ENCODE measurements at regions not wholly inside any gene's neighbourhood (a gene's known extent, or its start where the extent isn't known, plus 50 kb on each side); places are given as distances from the start of the nearest gene placed in this dataset.

DNA sequence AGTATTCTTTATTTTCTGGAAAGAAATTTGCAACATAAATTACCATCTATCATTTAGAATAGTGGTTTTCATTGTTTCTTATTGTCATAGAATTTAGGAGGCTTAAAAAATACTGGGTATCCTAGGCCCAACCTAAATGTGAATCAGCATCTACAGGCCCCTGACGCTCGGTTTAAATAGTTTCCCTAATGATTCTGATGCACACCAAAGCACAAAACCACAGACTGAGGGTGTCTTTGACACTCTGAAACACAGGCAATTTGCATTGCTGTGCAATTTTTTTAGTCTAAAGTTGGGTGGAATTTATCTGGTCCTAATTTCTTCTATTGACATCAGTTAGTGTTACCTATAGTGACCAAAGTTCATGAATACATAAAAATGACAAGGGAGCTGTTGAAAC, 87.6 kb upstream of the SSTR1 start:
- Histone ChIP-seq H3K4me1 (replicated peaks) (no peaks in the 10 kb centered on the region), H3K27ac (no peak overlapping the region), H3K9me3 (replicated peaks) (no peaks in the 10 kb centered on the region), H3K4me3 (no peak overlapping the region), H3K27me3 (replicated peaks) (no peaks in the 10 kb centered on the region), H3K36me3 (no peaks in the 10 kb centered on the region)
- no peak for DNase-seq (ENCODE audit: low read depth in 1 of 2, low spot score in 2 of 2)

DNA sequence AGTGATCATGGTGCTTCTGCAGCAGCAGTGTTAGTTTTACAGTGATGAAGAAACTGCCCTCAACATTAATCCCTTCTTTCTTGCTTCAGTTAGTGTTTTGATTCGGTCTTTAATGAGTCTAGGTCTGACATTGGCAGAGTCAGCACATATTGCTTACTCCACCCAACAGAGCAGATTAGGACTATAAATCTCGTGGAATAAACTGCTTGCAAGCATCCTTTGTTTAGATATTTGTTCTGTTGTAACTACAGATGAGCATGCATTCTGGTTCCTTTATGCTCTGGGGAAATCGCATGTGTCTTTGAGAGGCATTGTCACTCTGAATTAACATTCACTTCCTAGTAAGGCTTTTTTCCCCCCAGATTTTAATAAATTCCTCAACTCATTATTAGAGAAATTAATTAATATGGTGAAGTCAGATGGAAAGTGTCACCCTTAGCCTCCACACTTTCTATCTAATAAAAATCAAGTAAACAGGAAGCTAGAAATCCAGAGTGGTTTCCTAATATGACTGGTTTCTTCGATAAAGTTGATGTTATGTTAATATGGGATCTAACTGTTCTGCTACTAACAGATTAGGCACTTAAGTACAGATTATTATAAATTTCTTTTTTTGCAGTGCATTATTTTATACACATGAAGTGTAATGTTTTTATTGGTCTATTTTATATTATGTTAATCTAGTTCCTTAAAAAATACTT, 86.2 kb upstream of the SSTR1 start:
- Histone ChIP-seq H3K27ac (no peak overlapping the region), H3K27me3 (replicated peaks) (no peaks in the 10 kb centered on the region), H3K4me3 (no peak overlapping the region), H3K4me1 (replicated peaks) (no peaks in the 10 kb centered on the region), H3K36me3 (no peaks in the 10 kb centered on the region), H3K9me3 (replicated peaks) (no peaks in the 10 kb centered on the region)
- DNase-seq (ENCODE audit: low read depth in 1 of 2, low spot score in 2 of 2), result no peak

DNA sequence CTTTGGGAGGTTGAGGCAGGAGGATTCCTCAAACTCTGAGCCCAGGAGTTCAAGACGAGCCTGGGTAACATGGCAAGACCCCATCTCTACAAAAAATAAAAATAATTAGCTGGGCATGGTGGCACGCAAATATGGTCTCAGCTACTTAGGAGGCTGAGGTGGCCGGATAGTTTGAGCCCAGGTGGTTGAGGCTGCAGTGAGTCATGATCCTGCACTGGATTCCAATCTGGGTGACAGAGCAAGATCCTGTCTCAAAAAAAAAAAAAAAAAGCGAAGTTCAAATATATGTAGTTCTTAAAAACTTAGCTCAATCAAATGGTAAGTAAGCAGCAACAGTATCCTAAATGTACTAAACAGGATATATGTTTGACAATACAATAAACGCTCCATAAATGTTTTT, 85.5 kb upstream of the SSTR1 start:
- Histone ChIP-seq H3K4me1 (replicated peaks) (no peaks in the 10 kb centered on the region), H3K4me3 (no peak overlapping the region), H3K27ac (no peak overlapping the region), H3K9me3 (replicated peaks) (no peaks in the 10 kb centered on the region), H3K27me3 (replicated peaks) (no peaks in the 10 kb centered on the region), H3K36me3 (no peaks in the 10 kb centered on the region)
- DNase-seq (ENCODE audit: low read depth in 1 of 2, low spot score in 2 of 2), result no peak

DNA sequence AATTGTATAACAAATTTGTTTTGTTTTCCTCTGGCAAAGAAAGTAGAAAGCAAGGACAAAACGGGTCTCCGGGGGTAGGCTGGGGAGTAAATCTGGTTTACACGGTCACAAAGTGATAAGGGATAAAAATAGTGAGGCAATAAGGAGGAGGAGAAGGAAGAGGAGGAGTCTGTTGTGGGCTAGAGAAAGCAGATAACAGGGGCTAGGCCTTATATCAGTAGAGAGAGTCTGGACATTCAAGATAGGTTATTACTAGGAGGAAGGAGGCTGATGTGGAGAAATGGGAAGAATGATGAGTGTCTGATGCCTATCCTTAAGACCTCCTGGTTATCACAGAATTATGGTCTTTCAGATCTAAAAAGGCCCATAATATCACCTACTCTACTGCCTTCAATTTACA, 83.2 kb upstream of the SSTR1 start:
- H3K27ac ChIP-seq, result no peak overlapping the region
- H3K4me3 ChIP-seq, result no peak overlapping the region
- no peaks in the 10 kb centered on the region for H3K27me3 ChIP-seq (replicated peaks)
- H3K4me1 ChIP-seq (replicated peaks), result no peaks in the 10 kb centered on the region
- H3K9me3 ChIP-seq (replicated peaks), result no peaks in the 10 kb centered on the region
- DNase-seq (ENCODE audit: low read depth in 1 of 2, low spot score in 2 of 2), result no peak
- H3K36me3 ChIP-seq, result no peaks in the 10 kb centered on the region

DNA sequence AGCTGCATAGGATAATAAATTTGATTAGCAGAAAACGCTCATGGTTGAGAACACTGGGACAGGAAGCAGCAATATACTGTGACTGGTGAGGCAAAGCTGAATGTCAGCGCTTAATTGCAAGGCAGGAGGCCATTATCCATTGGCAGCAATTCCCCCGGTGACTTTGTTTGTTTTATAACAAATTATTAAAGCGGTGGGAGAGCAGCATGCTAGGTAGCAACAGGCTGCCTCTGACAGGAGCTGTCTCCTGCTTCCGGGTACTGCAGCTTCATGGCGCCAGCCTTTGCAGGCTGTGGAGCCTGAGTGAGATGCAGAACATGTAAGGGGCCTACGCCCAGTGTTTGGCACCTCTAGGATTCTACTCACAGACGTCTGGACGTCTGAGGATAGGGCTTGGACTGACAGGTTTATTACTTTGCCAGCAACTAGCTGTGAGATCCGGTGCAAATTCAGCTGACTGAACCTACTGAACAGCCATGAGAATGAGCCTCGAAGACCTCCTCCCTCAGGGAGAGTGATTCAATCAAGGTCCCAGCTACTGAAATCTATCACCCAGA, 82.1 kb upstream of the SSTR1 start:
- Histone ChIP-seq H3K4me1 (replicated peaks) (no peaks in the 10 kb centered on the region), H3K9me3 (replicated peaks) (no peaks in the 10 kb centered on the region), H3K36me3 (no peaks in the 10 kb centered on the region), H3K4me3 (no peak overlapping the region), H3K27me3 (replicated peaks) (no peaks in the 10 kb centered on the region), H3K27ac (no peak overlapping the region)
- no peak for DNase-seq (ENCODE audit: low read depth in 1 of 2, low spot score in 2 of 2)

DNA sequence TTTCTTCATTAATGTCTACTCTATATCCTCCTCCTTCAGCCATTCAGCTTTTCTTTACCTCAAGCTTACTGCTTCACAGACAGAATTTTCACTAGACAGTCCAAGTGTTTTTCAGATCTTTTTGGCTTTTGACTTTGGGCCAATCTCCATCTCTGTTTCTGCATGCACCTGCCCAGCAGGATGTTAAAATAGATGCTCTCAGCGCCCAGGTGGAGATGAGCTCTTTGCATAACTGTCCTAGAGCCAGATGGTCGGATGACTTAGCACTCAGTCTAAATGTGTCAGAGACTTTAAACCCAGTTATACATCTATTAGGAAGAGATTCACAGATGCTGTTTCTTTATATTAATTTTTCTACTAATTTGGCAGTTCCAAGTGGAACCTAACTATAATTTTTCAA, 80.3 kb upstream of the SSTR1 start:
- Histone ChIP-seq H3K27me3 (replicated peaks) (no peaks in the 10 kb centered on the region), H3K9me3 (replicated peaks) (no peaks in the 10 kb centered on the region), H3K27ac (no peak overlapping the region), H3K36me3 (no peaks in the 10 kb centered on the region), H3K4me1 (replicated peaks) (no peaks in the 10 kb centered on the region), H3K4me3 (no peak overlapping the region)
- no peak for DNase-seq (ENCODE audit: low read depth in 1 of 2, low spot score in 2 of 2)

DNA sequence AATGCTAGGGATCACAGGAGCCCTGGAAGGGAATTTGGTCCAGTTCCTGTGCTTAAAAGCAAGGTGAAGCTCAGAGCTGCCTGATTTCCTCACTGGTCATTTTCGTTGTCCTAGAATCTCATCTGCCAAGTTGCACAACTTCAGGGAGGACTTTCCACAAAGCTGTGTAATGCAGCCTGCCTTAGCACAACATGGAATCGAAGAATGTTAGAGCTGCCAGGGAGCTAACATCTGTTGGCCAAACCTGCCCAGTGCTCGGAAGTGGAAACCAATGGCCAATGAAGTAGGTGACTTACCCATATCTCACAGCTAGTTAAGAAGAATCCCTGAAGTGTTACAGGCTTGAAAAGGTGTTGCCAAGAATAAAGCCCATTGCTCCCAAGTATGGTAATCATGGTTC, 79.9 kb upstream of the SSTR1 start:
- Histone ChIP-seq H3K36me3 (no peaks in the 10 kb centered on the region), H3K4me3 (no peak overlapping the region), H3K9me3 (replicated peaks) (no peaks in the 10 kb centered on the region), H3K27me3 (replicated peaks) (no peaks in the 10 kb centered on the region), H3K27ac (no peak overlapping the region), H3K4me1 (replicated peaks) (no peaks in the 10 kb centered on the region)
- no peak for DNase-seq (ENCODE audit: low read depth in 1 of 2, low spot score in 2 of 2)

DNA sequence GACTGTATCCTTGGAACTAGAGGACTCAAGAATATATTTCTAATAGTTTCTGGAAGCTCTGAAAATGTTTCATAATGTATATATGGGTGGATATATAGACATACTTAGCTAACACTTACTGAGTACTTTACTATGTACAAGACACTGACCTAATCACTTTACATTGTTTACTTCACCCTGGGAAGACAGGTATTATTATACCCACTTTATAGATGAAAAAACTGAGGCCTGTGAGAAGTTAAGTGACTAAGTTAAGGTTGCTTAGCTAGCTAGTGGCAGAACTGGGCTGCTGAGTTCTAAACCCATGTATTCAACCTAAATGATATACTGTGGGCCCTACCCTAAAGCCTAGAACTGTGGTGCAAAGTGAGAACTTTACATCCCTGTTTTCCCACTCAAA, 79.1 kb upstream of the SSTR1 start:
- DNase-seq (ENCODE audit: low read depth in 1 of 2, low spot score in 2 of 2), result no peak
- Histone ChIP-seq H3K36me3 (no peaks in the 10 kb centered on the region), H3K27ac (no peak overlapping the region), H3K4me1 (replicated peaks) (no peaks in the 10 kb centered on the region), H3K9me3 (replicated peaks) (no peaks in the 10 kb centered on the region), H3K27me3 (replicated peaks) (no peaks in the 10 kb centered on the region), H3K4me3 (no peak overlapping the region)

DNA sequence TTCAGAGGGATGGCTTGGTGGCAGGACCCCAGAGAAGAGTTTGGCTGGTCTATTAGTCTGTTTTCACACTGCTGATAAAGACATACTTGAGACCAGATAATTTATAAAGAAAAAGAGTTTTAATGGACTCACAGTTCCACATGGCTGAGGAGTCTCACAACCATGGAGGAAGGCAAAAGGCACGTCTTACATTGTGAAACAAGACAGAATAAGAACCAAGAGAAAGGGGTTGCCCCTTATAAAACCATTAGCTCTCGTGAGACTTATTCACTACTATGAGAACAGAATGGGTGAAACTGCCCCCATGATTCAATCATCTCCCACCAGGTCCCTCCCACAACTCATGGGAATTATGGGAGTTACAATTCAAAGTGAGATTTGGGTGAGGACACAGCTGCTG, 78.5 kb upstream of the SSTR1 start:
- no peaks in the 10 kb centered on the region for H3K36me3 ChIP-seq
- DNase-seq (ENCODE audit: low read depth in 1 of 2, low spot score in 2 of 2), result no peak
- no peaks in the 10 kb centered on the region for H3K4me1 ChIP-seq (replicated peaks)
- no peak overlapping the region for H3K27ac ChIP-seq
- H3K27me3 ChIP-seq (replicated peaks), result no peaks in the 10 kb centered on the region
- no peak overlapping the region for H3K4me3 ChIP-seq
- no peaks in the 10 kb centered on the region for H3K9me3 ChIP-seq (replicated peaks)

DNA sequence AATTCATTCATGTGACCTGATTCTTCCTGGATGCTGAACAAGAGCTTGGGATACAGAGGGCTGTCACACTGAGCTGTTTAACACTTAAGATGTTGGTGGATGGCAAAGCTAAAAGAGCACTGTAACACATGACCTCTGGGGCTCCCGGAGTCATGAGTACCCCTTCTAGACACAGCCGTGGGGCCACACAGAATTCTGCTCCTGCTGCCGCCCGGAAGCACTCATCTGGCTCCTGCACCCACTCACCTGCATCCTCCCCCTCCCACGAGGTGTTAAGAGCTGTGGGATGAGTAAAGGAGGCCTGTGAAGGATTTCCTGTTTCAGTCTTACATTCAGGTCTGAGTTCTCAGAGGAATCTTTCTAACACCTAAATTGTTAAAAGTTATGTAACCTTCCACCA, 78.0 kb upstream of the SSTR1 start:
- no peaks in the 10 kb centered on the region for H3K4me1 ChIP-seq (replicated peaks)
- H3K27me3 ChIP-seq (replicated peaks), result no peaks in the 10 kb centered on the region
- no peak for DNase-seq (ENCODE audit: low read depth in 1 of 2, low spot score in 2 of 2)
- no peak overlapping the region for H3K27ac ChIP-seq
- H3K9me3 ChIP-seq (replicated peaks), result no peaks in the 10 kb centered on the region
- no peak overlapping the region for H3K4me3 ChIP-seq
- no peaks in the 10 kb centered on the region for H3K36me3 ChIP-seq

DNA sequence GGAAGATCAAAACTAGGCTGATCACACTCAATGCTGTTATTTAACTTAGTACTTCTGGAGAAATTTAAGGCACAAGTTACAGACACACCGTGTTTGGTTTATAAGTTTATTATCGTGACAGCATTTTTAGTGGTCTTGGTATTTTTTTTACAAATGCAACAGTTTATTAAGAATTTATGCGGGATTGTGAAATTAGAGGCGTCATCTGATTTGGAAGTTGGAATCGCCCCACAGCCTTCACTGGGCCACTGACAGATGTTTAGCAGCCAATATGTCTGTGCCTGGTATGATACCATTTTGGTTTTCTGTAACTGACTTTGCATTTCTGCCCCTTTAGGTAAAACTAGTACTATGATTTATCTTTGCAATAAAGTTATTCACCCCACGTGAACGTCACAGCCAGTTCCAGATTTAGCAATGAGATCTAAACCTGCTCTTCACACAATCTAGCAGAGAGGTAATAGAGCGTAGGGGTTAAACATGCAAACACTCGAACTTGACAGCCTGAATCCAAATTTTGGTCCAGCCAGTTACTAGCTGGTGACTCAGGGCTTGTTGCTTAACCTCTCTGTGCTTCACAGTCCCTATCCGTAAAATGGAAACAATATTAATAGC, 73.2 kb upstream of the SSTR1 start:
- no peaks in the 10 kb centered on the region for H3K9me3 ChIP-seq (replicated peaks)
- H3K36me3 ChIP-seq, result no peaks in the 10 kb centered on the region
- H3K4me1 ChIP-seq (replicated peaks), result no peaks in the 10 kb centered on the region
- H3K27me3 ChIP-seq (replicated peaks), result no peaks in the 10 kb centered on the region
- no peak overlapping the region for H3K27ac ChIP-seq
- no peak overlapping the region for H3K4me3 ChIP-seq
- no peak for DNase-seq (ENCODE audit: low read depth in 1 of 2, low spot score in 2 of 2)

DNA sequence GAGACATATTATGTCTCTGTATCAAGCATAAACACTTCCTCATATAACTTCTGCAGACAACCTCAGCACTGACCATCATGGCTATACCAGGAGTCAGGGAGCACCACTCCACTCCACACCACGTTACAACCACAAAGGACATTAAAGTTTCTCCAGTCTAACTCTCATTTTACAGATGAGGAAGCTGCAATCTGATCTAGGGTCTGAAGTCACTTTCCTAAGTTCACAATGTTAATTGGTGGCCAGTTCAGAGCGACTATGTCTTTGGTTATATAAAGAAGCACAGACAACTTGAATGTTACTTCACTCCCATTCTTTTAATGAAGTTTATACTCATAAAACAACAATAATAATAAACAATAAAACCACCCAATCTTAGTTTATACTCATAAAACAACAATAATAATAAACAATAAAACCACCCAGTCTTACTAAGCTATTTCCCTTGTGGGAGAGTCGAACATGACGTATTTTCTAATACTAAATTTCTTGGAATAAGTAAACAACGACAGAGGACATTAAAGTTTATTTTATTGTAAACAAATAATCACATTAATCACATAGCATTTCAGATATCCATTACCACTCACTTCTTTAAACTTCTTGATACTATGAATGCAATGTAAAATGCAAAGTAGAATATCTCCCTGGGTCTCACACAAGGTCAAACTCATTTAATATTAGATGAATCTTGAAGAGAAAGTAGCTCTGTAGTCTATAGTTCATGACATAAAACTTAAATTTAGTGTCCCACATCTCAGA, 72.4 kb upstream of the SSTR1 start:
- Histone ChIP-seq H3K4me3 (no peak overlapping the region), H3K9me3 (replicated peaks) (no peaks in the 10 kb centered on the region), H3K27ac (no peak overlapping the region), H3K4me1 (replicated peaks) (no peaks in the 10 kb centered on the region), H3K36me3 (no peaks in the 10 kb centered on the region), H3K27me3 (replicated peaks) (no peaks in the 10 kb centered on the region)
- DNase-seq (ENCODE audit: low read depth in 1 of 2, low spot score in 2 of 2), result no peak

DNA sequence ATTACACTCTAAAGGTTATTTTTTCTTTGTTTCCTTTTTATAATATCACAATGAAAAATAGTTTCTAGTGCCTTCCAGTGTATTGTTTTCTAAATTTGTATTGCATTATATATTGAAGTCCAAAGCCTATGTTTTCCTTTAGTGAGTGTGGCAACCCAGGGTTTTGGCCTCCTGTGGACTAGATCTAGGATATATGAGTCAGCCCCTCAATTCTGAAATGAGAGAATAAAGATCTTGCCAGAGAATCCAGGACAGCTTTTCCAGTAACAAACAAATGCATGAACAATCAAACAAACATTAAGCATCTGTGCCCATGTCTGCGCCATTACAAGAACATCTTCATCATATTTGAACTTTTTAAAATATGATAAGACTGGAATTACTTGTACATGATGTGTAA, 70.7 kb upstream of the SSTR1 start:
- Histone ChIP-seq H3K36me3 (no peaks in the 10 kb centered on the region), H3K4me3 (no peak overlapping the region), H3K4me1 (replicated peaks) (no peaks in the 10 kb centered on the region), H3K9me3 (replicated peaks) (no peaks in the 10 kb centered on the region), H3K27me3 (replicated peaks) (no peaks in the 10 kb centered on the region), H3K27ac (no peak overlapping the region)
- no peak for DNase-seq (ENCODE audit: low read depth in 1 of 2, low spot score in 2 of 2)

DNA sequence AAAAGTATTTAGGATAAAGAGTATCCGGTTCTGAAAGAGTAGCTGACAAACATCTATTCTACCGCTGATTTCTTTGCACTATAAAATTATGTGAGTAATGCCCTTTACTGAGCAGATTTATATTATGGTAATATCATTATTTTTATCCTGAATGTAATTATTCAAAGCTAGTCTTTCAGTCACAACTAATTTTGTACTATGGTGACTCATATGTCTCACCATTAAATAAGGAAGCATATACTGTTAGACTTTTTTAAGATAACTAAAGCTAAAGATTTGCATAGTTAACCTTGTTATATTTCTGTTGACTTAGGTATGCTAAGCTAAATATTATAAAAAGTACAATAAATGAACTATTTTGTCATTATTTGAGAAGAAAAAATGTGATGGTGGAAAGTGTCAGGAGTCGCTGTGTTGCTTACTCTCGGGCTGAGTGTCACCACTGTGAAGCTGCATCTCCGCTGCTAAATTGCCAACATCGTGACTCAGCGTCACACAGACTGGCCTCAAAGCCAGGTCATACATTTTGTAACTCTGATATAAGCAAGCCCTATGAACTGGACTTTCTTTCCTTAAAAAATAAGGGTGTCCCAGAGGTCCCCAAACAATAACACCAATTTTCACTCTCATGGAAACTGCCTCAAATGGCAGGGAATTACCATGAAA, 69.1 kb upstream of the SSTR1 start:
- Histone ChIP-seq H3K27ac (no peak overlapping the region), H3K4me1 (replicated peaks) (peaks cover 4% of the 10 kb centered on the region; the same call in 1 of the 2 replicates), H3K9me3 (replicated peaks) (no peaks in the 10 kb centered on the region), H3K4me3 (no peak overlapping the region), H3K27me3 (replicated peaks) (no peaks in the 10 kb centered on the region), H3K36me3 (no peaks in the 10 kb centered on the region)
- DNase-seq (ENCODE audit: low read depth in 1 of 2, low spot score in 2 of 2), result no peak

Data from SJSA1 (cell line).